Parathyroid adenoma (tissue), 2 donors: ENCODE measurements at regions not wholly inside any gene's neighbourhood (a gene's known extent, or its start where the extent isn't known, plus 50 kb on each side); places are given as distances from the start of the nearest gene placed in this dataset.

Experiments
- H2AFZ ChIP-seq: fragments of 300-600 bp; sonication (generic); one replicate; pipeline ENCODE4 v1.7.0; 2017; ENCODE audit warnings: antibody characterized with exemption, mild to moderate bottlenecking
- H3K27ac ChIP-seq: fragments of 300-600 bp; sonication (generic); one replicate; pipeline ENCODE4 v1.7.0; 2017
- H3K27me3 ChIP-seq: fragments of 300-600 bp; sonication (generic); one replicate; pipeline ENCODE4 v1.7.0; 2017; ENCODE audit warnings: low read length; ENCODE audit not compliant: control insufficient read depth, insufficient read depth
- H3K36me3 ChIP-seq: fragments of 300-600 bp; sonication (generic); one replicate; pipeline ENCODE4 v1.7.0; 2017; ENCODE audit warnings: low read length; ENCODE audit not compliant: control insufficient read depth, insufficient read depth
- H3K4me1 ChIP-seq: fragments of 300-600 bp; sonication (generic); one replicate; pipeline ENCODE4 v1.7.0; 2017; ENCODE audit warnings: control low read depth
- H3K4me2 ChIP-seq: fragments of 300-600 bp; sonication (generic); one replicate; pipeline ENCODE4 v1.7.0; 2017; ENCODE audit warnings: low read length
- H3K4me3 ChIP-seq: fragments of 300-600 bp; sonication (generic); one replicate; pipeline ENCODE4 v1.7.0; 2017; ENCODE audit warnings: low read depth, low read length
- H3K79me2 ChIP-seq: fragments of 300-600 bp; sonication (generic); one replicate; pipeline ENCODE4 v1.7.0; 2017; ENCODE audit warnings: control low read depth
- H3K9ac ChIP-seq: fragments of 300-600 bp; sonication (generic); one replicate; pipeline ENCODE4 v1.7.0; 2017; ENCODE audit warnings: mild to moderate bottlenecking
- H3K9me3 ChIP-seq: fragments of 300-600 bp; sonication (generic); one replicate; pipeline ENCODE4 v1.7.0; 2017; ENCODE audit warnings: low read length; ENCODE audit not compliant: control insufficient read depth
- TF ChIP-seq, protein P1 (sequence below): fragments of 300-600 bp; sonication (generic); IDR thresholded peaks from one replicate; pipeline ENCODE4 v1.7.0; 2017; ENCODE audit warnings: antibody characterized with exemption, mild to moderate bottlenecking
- donor health status: primary hyperparathyroidism.

DNA sequence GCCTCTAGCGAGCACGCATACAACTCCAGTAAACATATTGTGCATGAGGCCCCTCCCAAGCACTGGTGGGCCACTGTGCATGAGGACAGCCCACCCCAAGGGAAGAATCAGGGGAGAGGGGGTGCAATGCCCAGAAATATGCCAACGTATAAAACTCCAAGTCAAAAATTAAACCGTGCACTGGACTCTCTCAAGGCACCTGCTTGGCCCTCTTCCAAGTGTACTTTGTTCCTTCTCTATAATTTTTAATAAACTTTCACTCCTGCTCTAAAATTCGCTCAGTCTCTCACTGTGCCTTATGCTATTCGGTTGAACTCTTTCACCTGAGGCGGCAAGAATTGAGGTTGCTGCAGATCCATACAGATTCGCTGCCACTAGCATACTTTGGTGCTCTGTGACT is 465.3 kb upstream of the TENM4 start:
- no peak overlapping the region for H3K27ac ChIP-seq
- H3K4me1 ChIP-seq, result no peaks in the 10 kb centered on the region
- H3K9ac ChIP-seq, result no peak overlapping the region
- no peak overlapping the region for H3K4me2 ChIP-seq
- H3K79me2 ChIP-seq, result no peaks in the 10 kb centered on the region
- TF ChIP-seq, protein P1, sequence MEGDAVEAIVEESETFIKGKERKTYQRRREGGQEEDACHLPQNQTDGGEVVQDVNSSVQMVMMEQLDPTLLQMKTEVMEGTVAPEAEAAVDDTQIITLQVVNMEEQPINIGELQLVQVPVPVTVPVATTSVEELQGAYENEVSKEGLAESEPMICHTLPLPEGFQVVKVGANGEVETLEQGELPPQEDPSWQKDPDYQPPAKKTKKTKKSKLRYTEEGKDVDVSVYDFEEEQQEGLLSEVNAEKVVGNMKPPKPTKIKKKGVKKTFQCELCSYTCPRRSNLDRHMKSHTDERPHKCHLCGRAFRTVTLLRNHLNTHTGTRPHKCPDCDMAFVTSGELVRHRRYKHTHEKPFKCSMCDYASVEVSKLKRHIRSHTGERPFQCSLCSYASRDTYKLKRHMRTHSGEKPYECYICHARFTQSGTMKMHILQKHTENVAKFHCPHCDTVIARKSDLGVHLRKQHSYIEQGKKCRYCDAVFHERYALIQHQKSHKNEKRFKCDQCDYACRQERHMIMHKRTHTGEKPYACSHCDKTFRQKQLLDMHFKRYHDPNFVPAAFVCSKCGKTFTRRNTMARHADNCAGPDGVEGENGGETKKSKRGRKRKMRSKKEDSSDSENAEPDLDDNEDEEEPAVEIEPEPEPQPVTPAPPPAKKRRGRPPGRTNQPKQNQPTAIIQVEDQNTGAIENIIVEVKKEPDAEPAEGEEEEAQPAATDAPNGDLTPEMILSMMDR, result no peak
- H3K27me3 ChIP-seq, result no peaks in the 10 kb centered on the region
- H2AFZ ChIP-seq, result no peak overlapping the region
- H3K9me3 ChIP-seq, result no peaks in the 10 kb centered on the region
- H3K36me3 ChIP-seq, result no peaks in the 10 kb centered on the region
- no peak overlapping the region for H3K4me3 ChIP-seq

DNA sequence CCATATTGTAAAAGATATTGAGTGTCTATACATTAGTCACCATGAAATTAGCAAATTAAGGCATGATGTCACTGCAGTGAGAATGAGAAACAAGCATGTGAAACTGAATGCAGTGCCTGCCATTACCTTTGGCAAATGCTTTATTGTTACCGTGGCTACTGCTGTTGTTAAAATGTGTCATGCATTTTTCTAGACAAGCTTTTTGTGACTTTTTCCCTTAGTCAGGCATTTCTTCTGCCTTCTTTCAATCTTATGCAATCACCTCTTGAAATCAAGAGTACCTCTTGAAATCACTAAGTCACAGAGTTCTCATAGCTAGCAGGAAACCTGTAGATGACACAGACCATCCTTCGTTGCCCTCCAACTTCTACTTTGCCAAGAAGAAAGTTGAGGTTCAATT is 461.7 kb upstream of the TENM4 start:
- H3K27me3 ChIP-seq, result no peaks in the 10 kb centered on the region
- H3K9me3 ChIP-seq, result no peaks in the 10 kb centered on the region
- no peak overlapping the region for H2AFZ ChIP-seq
- H3K4me3 ChIP-seq, result no peak overlapping the region
- no peaks in the 10 kb centered on the region for H3K4me1 ChIP-seq
- TF ChIP-seq, protein P1, result no peak
- H3K9ac ChIP-seq, result no peak overlapping the region
- H3K4me2 ChIP-seq, result no peak overlapping the region
- H3K27ac ChIP-seq, result no peak overlapping the region
- H3K36me3 ChIP-seq, result no peaks in the 10 kb centered on the region
- no peaks in the 10 kb centered on the region for H3K79me2 ChIP-seq

- H3K27ac ChIP-seq, result no peak overlapping the region
- H3K4me1 ChIP-seq, result no peaks in the 10 kb centered on the region
- TF ChIP-seq, protein P1, result no peak
- no peaks in the 10 kb centered on the region for H3K36me3 ChIP-seq
- H3K4me3 ChIP-seq, result no peak overlapping the region
- H3K79me2 ChIP-seq, result no peaks in the 10 kb centered on the region
- H3K9ac ChIP-seq, result no peak overlapping the region
- H2AFZ ChIP-seq, result no peak overlapping the region
- no peak overlapping the region for H3K4me2 ChIP-seq
- H3K27me3 ChIP-seq, result no peaks in the 10 kb centered on the region
- no peaks in the 10 kb centered on the region for H3K9me3 ChIP-seq
Measured at GRCh38 chr11:79897896-79898295, 457.1 kb upstream of the TENM4 start.

GRCh38 chr11:79896258-79896657 is 455.4 kb upstream of the TENM4 start:
- no peaks in the 10 kb centered on the region for H3K9me3 ChIP-seq
- H3K27me3 ChIP-seq, result no peaks in the 10 kb centered on the region
- no peak overlapping the region for H3K4me3 ChIP-seq
- no peak overlapping the region for H2AFZ ChIP-seq
- H3K27ac ChIP-seq, result no peak overlapping the region
- no peaks in the 10 kb centered on the region for H3K36me3 ChIP-seq
- TF ChIP-seq, protein P1, result no peak
- H3K79me2 ChIP-seq, result no peaks in the 10 kb centered on the region
- H3K4me2 ChIP-seq, result no peak overlapping the region
- H3K4me1 ChIP-seq, result no peaks in the 10 kb centered on the region
- H3K9ac ChIP-seq, result no peak overlapping the region

DNA sequence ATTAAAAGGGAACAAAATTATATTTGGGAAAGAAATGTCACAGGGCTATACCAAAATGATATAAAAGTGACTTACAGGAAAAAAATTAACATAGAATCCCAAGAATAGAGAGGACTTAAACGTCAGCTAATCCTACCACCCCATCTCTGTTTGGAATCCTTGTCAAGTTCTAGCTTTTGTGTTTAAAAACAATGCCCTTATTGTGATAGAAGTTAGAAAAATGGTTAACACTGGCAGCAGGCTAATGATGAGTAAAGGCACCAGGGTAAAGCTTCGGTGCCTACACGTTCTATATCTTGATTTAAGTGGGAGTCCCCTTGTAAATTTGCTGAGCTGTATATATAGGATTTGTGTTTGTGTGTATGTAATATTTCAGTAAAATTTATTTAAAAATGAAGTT is 453.3 kb upstream of the TENM4 start:
- Histone ChIP-seq H3K27me3 (no peaks in the 10 kb centered on the region), H3K36me3 (no peaks in the 10 kb centered on the region), H3K4me2 (no peak overlapping the region), H3K9ac (no peak overlapping the region), H3K9me3 (no peaks in the 10 kb centered on the region), H3K79me2 (no peaks in the 10 kb centered on the region), H2AFZ (no peak overlapping the region), H3K27ac (no peak overlapping the region), H3K4me3 (no peak overlapping the region), H3K4me1 (no peaks in the 10 kb centered on the region)
- TF ChIP-seq, protein P1, result no peak
